WERI-Rb-1 (cell line): ENCODE measurements at regions not wholly inside any gene's neighbourhood (a gene's known extent, or its start where the extent isn't known, plus 50 kb on each side); places are given as distances from the start of the nearest gene placed in this dataset.

Experiments
- DNase-seq: peaks from one replicate; pipeline ENCODE4 v3.0.0-alpha.2; 2020
- H3K27ac ChIP-seq: fragments of 250-450 bp; sonication (Bioruptor Pico); 2 replicates; pipeline ENCODE4 v1.5.1; 2020; ENCODE audit warnings: mild to moderate bottlenecking, moderate library complexity
- H3K27me3 ChIP-seq: fragments of 250-450 bp; sonication (Bioruptor Pico); 2 replicates; pipeline ENCODE4 v1.5.1; 2021; ENCODE audit warnings: mild to moderate bottlenecking, low read depth, moderate library complexity; ENCODE audit not compliant: insufficient read depth, severe bottlenecking
- H3K36me3 ChIP-seq: fragments of 250-450 bp; sonication (Bioruptor Pico); 2 replicates; pipeline ENCODE4 v1.5.1; 2020; ENCODE audit warnings: mild to moderate bottlenecking, moderate library complexity
- H3K4me3 ChIP-seq: 2 replicates; pipeline ENCODE4 v1.5.1; 2011; ENCODE audit warnings: low read depth, mild to moderate bottlenecking, control low read depth, low read length
- H3K9me3 ChIP-seq: fragments of 250-450 bp; sonication (Bioruptor Pico); 2 replicates; pipeline ENCODE4 v1.5.1; 2021; ENCODE audit warnings: mild to moderate bottlenecking, moderate library complexity; ENCODE audit not compliant: severe bottlenecking
- TF ChIP-seq, protein P1 (sequence below): IDR thresholded peaks from 2 replicates; pipeline ENCODE4 v1.5.1; 2011; ENCODE audit warnings: low read depth, mild to moderate bottlenecking, control low read depth, inconsistent platforms, low read length

DNA sequence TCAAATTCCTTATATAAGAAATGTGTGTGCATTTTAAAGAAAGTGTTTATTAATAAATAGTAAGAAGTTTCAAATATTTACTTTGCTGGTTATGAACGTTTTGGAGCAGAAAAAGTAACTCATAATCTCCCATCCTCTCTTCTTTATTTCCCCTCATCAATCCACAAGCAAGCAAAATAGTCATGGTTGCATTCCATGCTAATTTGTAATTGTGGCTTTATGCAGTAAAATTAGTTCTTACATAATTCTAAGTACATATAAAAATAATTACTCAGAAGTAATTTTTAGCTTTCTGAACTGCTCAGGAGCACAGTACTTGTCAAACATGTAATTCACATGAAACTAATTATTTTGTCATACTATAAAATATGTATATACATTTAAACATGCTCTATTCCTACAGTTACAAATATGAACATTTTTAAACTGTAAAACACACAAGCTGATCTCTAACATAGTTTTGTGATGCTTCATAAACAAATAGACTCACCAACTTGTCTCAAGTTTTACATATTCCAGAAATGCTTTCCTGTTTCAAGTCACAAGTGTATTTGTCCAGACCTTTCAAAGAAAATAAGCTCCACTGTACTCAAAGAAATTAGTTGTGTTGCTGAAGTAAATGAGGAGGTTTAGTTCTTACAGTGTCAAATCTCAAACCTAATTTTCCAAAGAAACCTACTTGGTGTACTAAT is 218.9 kb downstream of the PABPC4L start:
- Histone ChIP-seq H3K36me3 (no peaks in the 10 kb centered on the region), H3K27ac (no peak overlapping the region), H3K9me3 (no peaks in the 10 kb centered on the region), H3K27me3 (no peaks in the 10 kb centered on the region), H3K4me3 (no peak overlapping the region)
- TF ChIP-seq, protein P1, sequence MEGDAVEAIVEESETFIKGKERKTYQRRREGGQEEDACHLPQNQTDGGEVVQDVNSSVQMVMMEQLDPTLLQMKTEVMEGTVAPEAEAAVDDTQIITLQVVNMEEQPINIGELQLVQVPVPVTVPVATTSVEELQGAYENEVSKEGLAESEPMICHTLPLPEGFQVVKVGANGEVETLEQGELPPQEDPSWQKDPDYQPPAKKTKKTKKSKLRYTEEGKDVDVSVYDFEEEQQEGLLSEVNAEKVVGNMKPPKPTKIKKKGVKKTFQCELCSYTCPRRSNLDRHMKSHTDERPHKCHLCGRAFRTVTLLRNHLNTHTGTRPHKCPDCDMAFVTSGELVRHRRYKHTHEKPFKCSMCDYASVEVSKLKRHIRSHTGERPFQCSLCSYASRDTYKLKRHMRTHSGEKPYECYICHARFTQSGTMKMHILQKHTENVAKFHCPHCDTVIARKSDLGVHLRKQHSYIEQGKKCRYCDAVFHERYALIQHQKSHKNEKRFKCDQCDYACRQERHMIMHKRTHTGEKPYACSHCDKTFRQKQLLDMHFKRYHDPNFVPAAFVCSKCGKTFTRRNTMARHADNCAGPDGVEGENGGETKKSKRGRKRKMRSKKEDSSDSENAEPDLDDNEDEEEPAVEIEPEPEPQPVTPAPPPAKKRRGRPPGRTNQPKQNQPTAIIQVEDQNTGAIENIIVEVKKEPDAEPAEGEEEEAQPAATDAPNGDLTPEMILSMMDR, result no peak
- no peak for DNase-seq

DNA sequence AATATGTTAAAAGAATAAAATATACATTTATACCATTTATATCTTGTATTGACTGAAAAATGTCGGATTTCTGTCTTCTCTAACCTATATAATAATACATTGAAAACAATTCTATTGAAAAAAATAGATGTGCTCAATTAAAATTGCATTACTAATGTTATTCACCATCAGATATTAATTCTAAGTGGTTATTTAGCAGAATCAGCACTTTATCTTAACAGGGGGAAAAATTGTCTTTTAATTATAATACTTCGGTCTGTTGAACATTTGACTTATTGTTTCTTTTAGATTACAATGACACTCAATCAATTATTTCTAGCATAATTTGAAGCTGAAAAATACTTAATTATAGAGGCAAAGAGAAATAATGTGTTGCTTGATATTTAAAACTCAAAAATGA is 220.3 kb downstream of the PABPC4L start:
- Histone ChIP-seq H3K27ac (no peak overlapping the region), H3K4me3 (no peak overlapping the region), H3K9me3 (no peaks in the 10 kb centered on the region), H3K27me3 (no peaks in the 10 kb centered on the region), H3K36me3 (no peaks in the 10 kb centered on the region)
- TF ChIP-seq, protein P1, result no peak
- no peak for DNase-seq

GRCh38 chr4:133972586-133972985 is 229.0 kb downstream of the PABPC4L start:
- Histone ChIP-seq H3K27me3 (no peaks in the 10 kb centered on the region), H3K27ac (no peak overlapping the region), H3K36me3 (no peaks in the 10 kb centered on the region), H3K4me3 (no peak overlapping the region), H3K9me3 (no peaks in the 10 kb centered on the region)
- no peak for DNase-seq
- TF ChIP-seq, protein P1, result no peak

GRCh38 chr4:133969202-133969848 is 232.3 kb downstream of the PABPC4L start:
- TF ChIP-seq, protein P1, result no peak
- H3K36me3 ChIP-seq, result no peaks in the 10 kb centered on the region
- no peaks in the 10 kb centered on the region for H3K9me3 ChIP-seq
- no peaks in the 10 kb centered on the region for H3K27me3 ChIP-seq
- no peak overlapping the region for H3K27ac ChIP-seq
- DNase-seq, result no peak
- H3K4me3 ChIP-seq, result no peak overlapping the region

GRCh38 chr4:133968174-133968573 is 233.4 kb downstream of the PABPC4L start:
- no peaks in the 10 kb centered on the region for H3K36me3 ChIP-seq
- no peaks in the 10 kb centered on the region for H3K27me3 ChIP-seq
- no peak for DNase-seq
- no peak overlapping the region for H3K4me3 ChIP-seq
- TF ChIP-seq, protein P1, result no peak
- H3K27ac ChIP-seq, result no peak overlapping the region
- H3K9me3 ChIP-seq, result no peaks in the 10 kb centered on the region
